GM19328 (cell line): ENCODE measurements at regions not wholly inside any gene's neighbourhood (a gene's known extent, or its start where the extent isn't known, plus 50 kb on each side); places are given as distances from the start of the nearest gene placed in this dataset.
"Not testable (repeated sequence)": the region's sequence is repeated elsewhere in the genome, so short reads cannot be mapped to it uniquely, and the experiment has no call there.

Experiments
- ATAC-seq: cut with Tn5 transposase; IDR thresholded peaks from one replicate; pipeline ENCODE4 v1.9.1; 2021; ENCODE audit warnings: mild to moderate bottlenecking, moderate library complexity; ENCODE audit not compliant: unreplicated experiment

GRCh38 chr4:57726154-57726553 is 616.0 kb upstream of the IGFBP7 start:
- no peak for ATAC-seq

- ATAC-seq, result no peak
Measured at GRCh38 chr4:57719456-57719855, 609.3 kb upstream of the IGFBP7 start.

GRCh38 chr4:57714313-57714712 is 604.1 kb upstream of the IGFBP7 start:
- not testable (repeated sequence) for ATAC-seq

- ATAC-seq, result no peak
Measured at GRCh38 chr4:57710053-57710452, 599.9 kb upstream of the IGFBP7 start.

- no peak for ATAC-seq
Measured at GRCh38 chr4:57691370-57691769, 581.2 kb upstream of the IGFBP7 start.

GRCh38 chr4:57689693-57690205 is 579.6 kb upstream of the IGFBP7 start:
- ATAC-seq, result no peak

GRCh38 chr4:57682275-57682674 is 572.1 kb upstream of the IGFBP7 start:
- no peak for ATAC-seq

GRCh38 chr4:57679969-57680368 is 569.8 kb upstream of the IGFBP7 start:
- ATAC-seq, result no peak

- ATAC-seq, result no peak
Measured at GRCh38 chr4:57676394-57676793, 566.2 kb upstream of the IGFBP7 start.

- no peak for ATAC-seq
Measured at GRCh38 chr4:57672846-57673433, 562.8 kb upstream of the IGFBP7 start.

- no peak for ATAC-seq
Measured at GRCh38 chr4:57668621-57669020, 558.4 kb upstream of the IGFBP7 start.

- ATAC-seq, result no peak
Measured at GRCh38 chr4:57665806-57666205, 555.6 kb upstream of the IGFBP7 start.

- ATAC-seq, result no peak
Measured at GRCh38 chr4:57661517-57662090, 551.4 kb upstream of the IGFBP7 start.

- ATAC-seq, result no peak
Measured at GRCh38 chr4:57658673-57659072, 548.5 kb upstream of the IGFBP7 start.

GRCh38 chr4:57658188-57658587 is 548.0 kb upstream of the IGFBP7 start:
- no peak for ATAC-seq

- ATAC-seq, result no peak
Measured at GRCh38 chr4:57655342-57655741, 545.2 kb upstream of the IGFBP7 start.

- no peak for ATAC-seq
Measured at GRCh38 chr4:57652779-57653178, 542.6 kb upstream of the IGFBP7 start.

GRCh38 chr4:57640391-57641100 is 530.4 kb upstream of the IGFBP7 start:
- ATAC-seq, result no peak

- ATAC-seq, result no peak
Measured at GRCh38 chr4:57639561-57640382, 529.6 kb upstream of the IGFBP7 start.

GRCh38 chr4:57635910-57636309 is 525.7 kb upstream of the IGFBP7 start:
- ATAC-seq, result no peak

GRCh38 chr4:57633212-57633859 is 523.2 kb upstream of the IGFBP7 start:
- ATAC-seq, result no peak
